ENCODE measurements at regions not wholly inside any gene's neighbourhood (a gene's known extent, or its start where the extent isn't known, plus 50 kb on each side); places are given as distances from the start of the nearest gene placed in this dataset.
A peak's percentile ranks its signal among the peaks of the same experiment; 100 is the strongest.
"Not testable (repeated sequence)": the region's sequence is repeated elsewhere in the genome, so short reads cannot be mapped to it uniquely, and the experiment has no call there.

- intact Hi-C loops (cut with DNase I) = no loop called here
- no peaks in the 10 kb centered on the region for H3K4me1 ChIP-seq (ENCODE audit: insufficient read depth)
- H3K27me3 ChIP-seq = no peaks in the 10 kb centered on the region
- 21 to 55% (median 25%) methylated on average over 2 of the region's 2 CpGs for WGBS, 3 donors
- no peak overlapping the region for H3K4me3 ChIP-seq
- no peaks in the 10 kb centered on the region for H3K36me3 ChIP-seq
- H3K27ac ChIP-seq = no peak overlapping the region
- H3K9me3 ChIP-seq = no peaks in the 10 kb centered on the region
- no peak for DNase-seq
- TF ChIP-seq CTCF (IDR thresholded peaks at IDR 0.05) (no peak), EP300 (IDR thresholded peaks at IDR 0.05) (no peak), POLR2A (IDR thresholded peaks at IDR 0.05) (no peak)
Observed at GRCh38 chr9:29230931-29231330, 1657.7 kb upstream of the C9orf72 start.

- Histone ChIP-seq H3K27me3 (no peaks in the 10 kb centered on the region), H3K4me1 (ENCODE audit: insufficient read depth) (no peaks in the 10 kb centered on the region), H3K4me3 (no peak overlapping the region), H3K36me3 (no peaks in the 10 kb centered on the region), H3K9me3 (no peaks in the 10 kb centered on the region), H3K27ac (no peak overlapping the region)
- WGBS, 3 donors = 84 to 92% (median 91%) methylated on average over 2 of the region's 2 CpGs
- no peak for TF ChIP-seq POLR2A (IDR thresholded peaks at IDR 0.05)
- no peak for TF ChIP-seq CTCF (IDR thresholded peaks at IDR 0.05)
- no peak for TF ChIP-seq EP300 (IDR thresholded peaks at IDR 0.05)
- intact Hi-C loops (cut with DNase I) = no loop called here
- DNase-seq = no peak
Observed at GRCh38 chr9:29233193-29233592, 1659.9 kb upstream of the C9orf72 start.

GRCh38 chr9:29241320-29241719, 1668.0 kb upstream of the C9orf72 start:
- DNase-seq = no peak
- no peaks in the 10 kb centered on the region for H3K36me3 ChIP-seq
- H3K9me3 ChIP-seq = no peaks in the 10 kb centered on the region
- no peak overlapping the region for H3K27ac ChIP-seq
- WGBS, 3 donors = 75 to 85% (median 83%) methylated on average over 1 of the region's 1 CpG
- no peak overlapping the region for H3K4me3 ChIP-seq
- intact Hi-C loops (cut with DNase I) = no loop called here
- no peaks in the 10 kb centered on the region for H3K4me1 ChIP-seq (ENCODE audit: insufficient read depth)
- TF ChIP-seq POLR2A (IDR thresholded peaks at IDR 0.05) (no peak), EP300 (IDR thresholded peaks at IDR 0.05) (no peak), CTCF (IDR thresholded peaks at IDR 0.05) (no peak)
- H3K27me3 ChIP-seq = no peaks in the 10 kb centered on the region

GRCh38 chr9:29245351-29245750, 1672.1 kb upstream of the C9orf72 start:
- WGBS, 3 donors = 81 to 87% (median 82%) methylated on average over 4 of the region's 4 CpGs
- TF ChIP-seq CTCF (IDR thresholded peaks at IDR 0.05) = no peak
- no peak for TF ChIP-seq POLR2A (IDR thresholded peaks at IDR 0.05)
- TF ChIP-seq EP300 (IDR thresholded peaks at IDR 0.05) = no peak

GRCh38 chr9:29270400-29270799, 1697.1 kb upstream of the C9orf72 start:
- H3K27ac ChIP-seq; H3K36me3 ChIP-seq; intact Hi-C loops (cut with DNase I); H3K9me3 ChIP-seq; H3K4me3 ChIP-seq; H3K4me1 ChIP-seq (ENCODE audit: insufficient read depth); H3K27me3 ChIP-seq: not testable (repeated sequence)
- WGBS, 3 donors = 78 to 91% (median 83%) methylated on average over 8 of the region's 8 CpGs
- DNase-seq = peak in 1 of 5 donors; percentile 3

More at GRCh38 chr9:29245351-29245750, 1672.1 kb upstream of the C9orf72 start:
- no peaks in the 10 kb centered on the region for H3K9me3 ChIP-seq
- no peaks in the 10 kb centered on the region for H3K4me1 ChIP-seq (ENCODE audit: insufficient read depth)
- H3K36me3 ChIP-seq = no peaks in the 10 kb centered on the region
- no peak overlapping the region for H3K4me3 ChIP-seq
- H3K27me3 ChIP-seq = no peaks in the 10 kb centered on the region
- intact Hi-C loops (cut with DNase I) = no loop called here
- H3K27ac ChIP-seq = no peak overlapping the region
- DNase-seq = no peak

All from ovary (tissue), 7 donors.